Epidermal melanocyte (primary cell): ENCODE measurements at regions not wholly inside any gene's neighbourhood (a gene's known extent, or its start where the extent isn't known, plus 50 kb on each side); places are given as distances from the start of the nearest gene placed in this dataset.

Experiments used
- DNase-seq: peaks from one replicate; pipeline ENCODE4 v3.0.0; 2011; ENCODE audit warnings: low spot score; ENCODE audit not compliant: insufficient read length

DNA sequence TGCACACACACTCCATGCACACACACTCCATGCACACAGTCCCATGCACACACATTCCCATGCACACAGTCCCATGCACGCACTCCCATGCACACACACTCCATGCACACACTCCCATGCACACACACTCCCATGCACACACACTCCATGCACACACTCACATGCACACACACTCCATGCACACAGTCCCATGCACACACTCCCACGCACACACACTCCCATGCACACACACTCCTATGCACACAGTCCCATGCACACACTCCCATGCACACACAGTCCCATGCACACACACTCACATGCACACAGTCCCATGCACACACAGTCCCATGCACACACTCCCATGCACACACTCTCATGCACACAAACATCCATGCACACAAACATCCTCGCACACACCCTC is 168.4 kb downstream of the TTLL2 start:
- DNase-seq, result no peak

DNA sequence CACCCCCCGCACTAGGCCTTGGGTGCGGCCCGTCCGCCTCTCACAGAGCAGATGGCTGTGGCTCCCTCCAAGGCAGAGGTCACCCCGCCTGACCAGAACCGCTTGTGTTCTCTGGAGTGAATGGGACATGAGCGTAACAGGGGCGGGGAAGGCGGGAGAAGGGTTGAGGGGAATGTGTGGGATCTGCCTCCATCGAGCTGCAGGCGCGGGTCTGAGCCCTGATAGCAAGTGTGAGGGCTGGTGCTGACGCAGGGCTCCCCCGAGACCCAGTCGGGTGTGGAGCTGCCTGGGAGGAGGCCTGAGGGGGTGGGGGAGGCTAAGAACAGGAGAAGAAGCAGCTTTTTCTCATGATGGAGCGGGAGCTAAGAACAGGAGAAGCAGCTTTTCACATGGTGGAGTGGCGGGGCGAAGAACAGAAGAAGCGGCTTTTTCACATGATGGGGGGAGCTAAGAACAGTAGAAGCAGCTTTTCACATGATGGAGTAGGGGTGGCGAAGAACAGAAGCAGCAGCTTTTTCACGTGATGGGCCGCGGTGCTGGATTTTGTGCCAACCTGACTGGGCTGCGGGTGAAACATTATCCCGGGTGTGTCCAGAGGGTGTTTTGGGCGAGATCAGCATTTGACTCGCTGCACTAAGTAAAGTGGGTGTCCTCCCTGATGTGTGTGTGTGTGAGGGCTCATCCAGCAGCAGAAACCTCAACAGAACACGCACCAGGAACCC is 169.3 kb downstream of the TTLL2 start:
- DNase-seq, result no peak

DNA sequence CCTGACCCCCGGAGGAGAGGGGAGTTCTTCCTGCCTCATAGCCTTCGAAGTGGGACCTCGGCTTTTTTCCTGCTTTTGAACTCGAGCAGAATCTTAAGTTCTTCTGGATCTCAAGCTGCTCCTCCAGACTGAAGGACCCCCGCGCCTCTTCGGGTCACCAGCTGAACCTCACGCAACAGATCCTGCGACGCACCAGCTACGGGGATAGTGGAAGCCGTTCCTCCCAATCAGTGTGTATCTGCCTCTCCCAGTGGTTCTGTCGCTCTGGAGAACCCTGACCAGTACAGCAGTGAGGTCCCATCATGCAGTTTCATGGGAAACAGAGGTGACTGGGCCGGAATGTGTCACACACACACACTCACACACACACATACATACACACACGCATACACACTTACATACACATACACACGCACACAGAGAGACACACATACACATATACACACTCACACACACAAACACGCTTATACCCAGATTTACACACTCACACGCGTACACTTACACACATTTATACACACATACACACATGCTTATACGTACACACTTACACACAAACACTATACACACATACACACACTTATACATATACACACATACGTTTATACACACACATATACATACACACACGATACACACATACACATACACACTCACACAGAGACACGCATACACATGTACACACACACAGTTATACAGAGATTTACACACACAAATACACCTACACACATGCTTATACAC is 170.0 kb downstream of the TTLL2 start:
- no peak for DNase-seq

DNA sequence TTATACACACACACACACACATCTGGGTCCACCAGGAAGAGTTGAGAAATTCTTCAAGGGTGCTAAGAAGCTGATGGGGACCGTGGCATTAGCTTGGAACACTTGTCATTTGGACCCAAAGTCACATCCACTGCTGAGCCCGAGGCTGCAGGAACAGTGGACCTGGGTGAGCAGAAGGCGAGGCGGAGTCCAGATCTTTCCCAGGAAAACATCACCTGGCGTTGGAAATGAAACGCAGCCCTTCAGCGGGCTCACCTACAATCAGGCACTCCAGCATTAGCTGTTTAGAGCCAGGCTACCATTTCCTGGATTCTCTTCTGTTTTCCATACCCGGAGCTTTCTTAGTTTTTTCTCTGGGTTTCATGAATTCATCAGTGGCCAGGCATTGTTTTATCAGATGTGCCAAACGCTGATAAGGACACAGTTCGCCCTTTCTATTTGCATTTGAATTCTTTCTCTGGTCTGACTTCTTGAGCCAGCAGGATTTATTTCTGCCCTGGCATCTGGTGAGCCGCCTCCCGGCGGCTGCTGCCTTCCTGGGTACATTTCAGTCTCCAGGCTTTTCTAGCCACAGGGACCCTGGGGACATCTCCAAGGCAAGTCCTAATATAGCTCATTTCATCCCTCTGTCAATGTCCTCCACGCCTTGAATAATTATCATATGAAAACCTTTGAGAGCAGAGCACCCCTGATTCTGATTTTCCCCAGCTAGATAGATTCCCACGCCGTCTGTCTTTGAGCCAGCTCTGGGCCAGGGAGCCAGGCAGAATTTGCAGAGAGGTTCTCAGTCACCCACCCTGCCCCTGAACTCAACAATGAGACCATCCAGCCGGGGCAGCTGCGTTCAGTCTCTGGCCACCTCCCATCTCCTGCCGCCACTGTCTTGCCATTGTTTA is 170.9 kb downstream of the TTLL2 start:
- no peak for DNase-seq

DNA sequence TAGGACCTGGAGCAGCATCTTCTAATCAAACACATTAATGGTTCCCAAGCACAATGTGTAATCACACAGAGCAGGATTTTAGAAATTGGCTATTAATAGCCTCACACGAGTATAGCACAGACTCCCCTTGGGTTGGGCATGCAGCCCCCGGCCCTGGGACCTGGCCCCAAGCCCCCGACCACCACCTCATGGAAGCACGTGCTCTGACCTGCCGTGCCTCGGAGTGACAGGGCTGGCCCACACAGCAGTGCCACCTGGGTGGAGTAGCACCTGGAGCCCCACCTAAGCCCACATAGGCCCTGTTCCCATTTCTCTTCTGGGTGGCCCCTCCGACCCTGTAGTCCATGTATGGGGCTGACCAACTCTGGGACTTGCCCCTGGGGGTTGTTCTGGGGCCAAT is 171.8 kb downstream of the TTLL2 start:
- DNase-seq, result no peak

DNA sequence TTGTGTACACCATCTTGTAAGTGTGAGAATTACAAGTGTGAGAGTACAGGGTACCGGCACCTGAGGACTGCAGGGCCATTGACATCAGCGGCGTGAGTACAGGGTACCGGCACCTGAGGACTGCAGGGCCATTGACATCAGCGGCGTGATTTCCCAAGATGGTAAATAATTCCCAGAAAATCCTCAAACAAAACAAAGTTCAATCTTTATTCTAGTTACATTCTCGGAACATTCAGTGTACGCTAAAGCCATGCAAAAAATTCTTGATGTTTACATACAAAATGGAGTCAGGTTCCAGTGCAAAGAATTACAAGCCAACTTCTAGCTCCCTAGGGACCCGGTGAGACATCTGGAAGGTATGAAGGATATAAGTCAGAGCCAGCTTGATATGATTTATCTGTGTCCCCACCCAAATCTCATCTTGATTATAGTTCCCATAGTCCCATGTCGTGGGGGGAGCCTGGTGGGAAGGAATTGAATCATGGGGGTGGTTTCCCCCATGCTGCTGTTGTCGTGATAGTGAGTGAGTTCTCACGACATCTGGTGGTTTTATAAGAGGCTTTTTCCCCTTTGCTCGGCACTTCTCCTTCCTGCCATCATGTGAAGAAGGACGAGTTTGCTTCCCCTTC is 172.7 kb downstream of the TTLL2 start:
- DNase-seq, result no peak

DNA sequence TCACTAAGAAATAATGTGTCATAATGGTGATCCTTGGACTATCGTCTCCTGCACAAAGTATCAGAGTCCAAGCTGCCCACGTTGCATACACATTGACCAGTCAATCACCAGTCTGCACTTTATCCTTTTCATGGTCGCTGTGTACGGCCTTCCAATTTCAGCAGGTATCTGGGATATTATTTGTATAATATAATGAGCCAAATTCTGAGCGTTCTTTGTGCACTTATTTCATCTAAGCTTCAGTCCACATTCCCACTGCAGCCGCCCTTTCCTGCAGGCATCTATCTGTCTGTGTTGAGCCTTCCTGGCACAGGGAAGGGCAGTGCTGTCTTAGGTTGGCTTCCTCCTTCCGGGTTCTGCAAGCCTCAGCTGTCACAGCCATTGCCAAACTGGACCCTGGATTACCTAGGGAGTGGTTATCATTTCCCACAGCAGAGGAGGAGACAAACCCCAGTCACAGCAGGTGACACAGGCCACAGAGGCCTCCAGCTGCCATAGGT is 174.3 kb downstream of the TTLL2 start:
- DNase-seq, result no peak

DNA sequence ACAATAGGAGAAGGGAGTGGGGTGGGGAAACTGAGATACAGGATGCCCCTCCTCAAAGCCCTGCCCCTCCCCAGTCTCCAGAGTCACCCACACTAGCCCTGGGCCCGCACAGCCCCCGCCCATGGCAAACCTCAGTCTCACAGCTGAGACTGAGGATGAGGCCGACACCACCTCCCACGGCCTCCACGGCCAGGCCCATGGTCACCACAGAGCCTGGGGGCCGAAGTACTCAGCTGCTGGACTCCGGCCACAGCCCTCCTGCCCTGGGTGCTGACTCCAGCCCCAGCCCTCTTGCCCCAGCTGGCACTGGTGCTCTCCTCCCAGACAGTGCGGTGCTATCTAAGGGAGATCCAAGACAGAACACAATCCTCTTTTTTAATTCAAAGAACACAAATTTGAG is 176.1 kb downstream of the TTLL2 start:
- DNase-seq, result no peak

DNA sequence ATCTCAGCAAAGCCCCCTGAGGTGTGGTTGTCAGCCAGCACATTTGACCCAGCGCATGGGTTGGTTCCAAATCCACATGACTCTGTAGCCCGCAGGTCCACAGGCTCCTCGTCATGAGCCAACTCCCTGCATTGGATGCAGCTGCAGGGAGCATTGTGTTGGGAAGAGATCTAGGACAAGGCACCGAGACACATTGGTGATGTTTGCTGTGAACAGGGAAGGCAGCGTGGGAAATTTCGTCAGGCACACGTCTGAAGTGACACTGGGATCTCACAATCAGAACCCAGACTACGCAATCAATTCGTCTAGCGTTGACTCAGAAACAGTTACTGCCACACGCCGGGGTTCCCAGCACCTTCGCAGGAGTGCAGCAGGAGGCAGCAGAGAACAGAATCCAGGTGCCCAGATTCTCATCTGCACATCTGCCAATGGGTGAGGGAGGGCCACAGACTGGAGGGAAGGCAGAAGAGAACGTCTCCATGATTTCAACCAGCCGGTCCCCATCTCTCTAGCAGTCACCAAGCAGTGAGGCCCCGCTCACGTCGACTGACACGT is 177.0 kb downstream of the TTLL2 start:
- no peak for DNase-seq

DNA sequence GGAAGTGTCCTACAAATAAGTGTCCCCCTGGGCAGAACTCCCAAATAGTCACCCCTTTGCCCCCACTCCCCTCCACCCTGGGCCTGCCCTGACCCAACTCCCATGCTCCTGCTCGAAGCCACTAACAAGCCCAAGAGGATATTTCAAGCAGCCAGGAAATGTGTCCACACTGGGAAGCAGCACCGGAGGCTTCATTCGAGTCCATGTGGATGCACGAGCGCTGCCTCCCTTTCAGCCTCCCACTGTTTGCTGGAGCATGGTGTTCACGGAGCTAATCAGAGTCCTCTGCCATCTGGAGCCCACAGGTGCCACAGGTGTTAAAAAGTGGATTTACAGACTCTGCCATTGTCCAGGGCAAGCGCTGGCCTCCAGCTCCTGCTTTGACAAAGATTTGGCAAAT is 177.6 kb downstream of the TTLL2 start:
- no peak for DNase-seq

DNA sequence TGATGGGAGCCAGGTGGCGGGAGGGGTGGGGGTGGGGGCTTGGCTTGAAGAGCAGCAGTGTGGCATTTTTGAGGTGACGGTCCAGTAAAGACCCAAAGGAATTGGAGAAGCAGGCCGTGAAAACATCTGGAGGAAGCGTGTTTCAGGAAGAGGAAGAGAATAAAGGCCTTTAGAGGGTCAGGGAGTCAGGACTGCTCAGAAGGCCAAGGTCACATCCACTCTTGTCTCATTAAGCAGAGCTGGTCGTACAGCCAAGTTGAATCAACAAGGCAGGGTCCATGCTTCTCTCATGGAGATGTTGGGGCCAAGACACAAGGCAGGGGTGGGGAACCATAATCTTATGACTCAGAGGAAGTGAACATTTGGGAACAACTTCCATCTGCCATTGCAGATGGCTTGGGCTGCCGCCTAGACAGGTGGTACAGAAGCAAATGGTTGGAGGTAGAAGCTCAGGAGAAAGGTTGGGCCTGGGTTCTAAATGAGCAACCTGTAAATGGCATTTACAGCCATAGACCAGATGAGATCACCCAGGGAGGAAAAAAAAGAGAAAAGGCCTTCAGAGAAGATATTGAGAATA is 179.6 kb downstream of the TTLL2 start:
- DNase-seq, result no peak

DNA sequence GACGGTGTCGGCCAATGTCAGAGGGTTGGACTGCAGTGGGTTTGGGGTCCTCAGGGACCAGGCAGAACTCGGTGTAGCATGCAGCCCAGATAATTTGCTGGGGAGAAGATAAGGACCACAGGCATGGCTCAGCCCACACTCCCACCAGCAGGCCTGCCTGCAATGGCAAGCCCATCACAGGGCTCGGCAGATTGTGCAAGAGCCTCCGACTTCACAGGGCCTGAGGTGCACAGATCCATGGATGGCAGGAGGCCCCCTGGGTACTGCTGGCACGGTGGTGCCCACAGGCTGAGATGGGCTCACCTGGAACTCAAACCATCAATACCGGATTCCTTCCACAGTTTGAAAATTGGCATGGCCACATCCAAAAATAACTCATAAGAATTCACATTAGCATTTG is 180.3 kb downstream of the TTLL2 start:
- no peak for DNase-seq

DNA sequence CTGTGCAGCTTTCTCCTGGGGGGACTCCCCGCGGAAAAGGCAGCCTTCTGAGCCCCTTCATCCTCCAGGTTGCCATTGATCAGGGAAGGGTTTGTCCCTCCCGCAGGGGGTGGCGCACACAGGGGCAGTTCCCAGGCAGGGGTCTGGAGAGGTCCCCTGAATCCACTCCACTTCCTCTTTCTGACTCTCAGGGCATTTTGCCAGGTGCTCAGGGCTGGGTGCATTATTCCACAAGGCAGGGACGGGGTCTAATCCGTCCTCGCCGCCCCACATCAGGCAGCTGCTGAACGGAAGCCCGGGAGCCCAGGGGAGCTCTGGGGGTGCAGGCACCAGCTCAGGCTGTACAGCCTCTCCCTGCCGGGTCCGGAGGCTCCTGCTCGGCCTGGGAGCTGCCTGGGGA is 180.9 kb downstream of the TTLL2 start:
- DNase-seq, result no peak

DNA sequence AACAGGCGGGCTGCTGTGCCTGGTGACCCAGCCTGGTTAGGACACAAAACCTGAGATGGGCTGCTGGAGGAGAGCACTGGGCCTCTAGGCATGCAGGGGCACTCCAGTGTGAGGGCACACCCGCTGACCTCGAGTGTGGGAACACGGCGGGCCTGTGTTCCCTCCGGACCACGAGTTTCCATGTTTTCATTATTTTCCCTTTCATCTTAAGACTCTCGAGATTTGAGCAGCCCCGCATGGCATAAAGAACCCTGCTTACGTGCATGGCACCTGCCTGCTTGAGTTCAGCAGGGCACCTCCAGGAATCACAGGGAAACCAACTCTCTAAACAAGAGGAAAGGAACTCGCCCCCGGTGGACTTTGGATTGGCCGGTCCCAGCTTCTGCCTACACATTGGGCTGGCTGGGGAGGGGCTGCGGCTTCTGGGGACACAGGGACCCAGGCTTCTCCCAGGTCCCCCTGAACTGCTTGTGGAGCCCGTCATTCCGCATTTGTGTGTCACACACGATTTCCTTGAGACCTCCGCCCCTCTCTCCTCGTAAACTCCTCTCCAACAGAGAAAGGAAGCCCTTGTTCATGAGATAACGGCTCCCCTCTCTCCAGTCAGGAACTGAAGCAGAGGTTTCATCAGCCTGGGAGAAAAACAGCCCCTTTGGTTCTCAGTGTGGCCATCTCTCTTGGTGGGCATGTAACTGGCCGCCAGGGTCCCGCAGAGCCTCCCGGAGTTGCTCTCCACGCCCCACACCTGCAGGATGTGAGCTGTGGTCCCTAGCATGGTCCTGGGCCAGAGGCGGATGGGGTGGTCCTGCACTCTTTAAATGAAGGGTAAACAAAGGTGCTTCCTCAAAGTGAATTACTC is 181.8 kb downstream of the TTLL2 start:
- no peak for DNase-seq

DNA sequence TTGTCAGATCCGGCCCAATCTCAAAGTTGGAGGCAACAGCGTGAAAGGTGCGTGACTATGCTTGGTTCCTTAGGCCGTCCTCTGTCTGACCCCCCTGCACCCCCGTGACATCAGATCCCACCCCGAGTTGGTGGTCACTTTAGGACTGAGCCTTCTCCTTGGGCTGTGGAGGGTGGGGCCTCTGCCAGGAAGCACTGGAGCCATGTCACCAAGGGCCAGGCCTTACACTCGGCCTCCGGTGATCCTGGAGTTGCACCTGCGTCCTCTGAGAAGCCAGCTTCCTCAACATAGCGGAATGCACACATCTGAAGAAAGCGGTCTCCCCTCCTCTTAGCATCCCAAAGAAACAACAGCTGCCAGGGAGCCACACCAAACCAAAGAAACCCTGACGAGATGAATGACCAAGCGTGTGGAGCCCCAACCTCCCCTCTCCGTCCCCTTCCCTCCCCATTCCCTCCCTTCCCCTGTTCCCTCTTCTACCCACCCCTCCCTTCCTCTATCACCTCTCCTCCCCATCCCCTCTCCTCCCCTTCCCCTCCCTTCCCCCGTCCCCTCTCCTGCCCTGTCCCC is 182.6 kb downstream of the TTLL2 start:
- DNase-seq, result no peak

DNA sequence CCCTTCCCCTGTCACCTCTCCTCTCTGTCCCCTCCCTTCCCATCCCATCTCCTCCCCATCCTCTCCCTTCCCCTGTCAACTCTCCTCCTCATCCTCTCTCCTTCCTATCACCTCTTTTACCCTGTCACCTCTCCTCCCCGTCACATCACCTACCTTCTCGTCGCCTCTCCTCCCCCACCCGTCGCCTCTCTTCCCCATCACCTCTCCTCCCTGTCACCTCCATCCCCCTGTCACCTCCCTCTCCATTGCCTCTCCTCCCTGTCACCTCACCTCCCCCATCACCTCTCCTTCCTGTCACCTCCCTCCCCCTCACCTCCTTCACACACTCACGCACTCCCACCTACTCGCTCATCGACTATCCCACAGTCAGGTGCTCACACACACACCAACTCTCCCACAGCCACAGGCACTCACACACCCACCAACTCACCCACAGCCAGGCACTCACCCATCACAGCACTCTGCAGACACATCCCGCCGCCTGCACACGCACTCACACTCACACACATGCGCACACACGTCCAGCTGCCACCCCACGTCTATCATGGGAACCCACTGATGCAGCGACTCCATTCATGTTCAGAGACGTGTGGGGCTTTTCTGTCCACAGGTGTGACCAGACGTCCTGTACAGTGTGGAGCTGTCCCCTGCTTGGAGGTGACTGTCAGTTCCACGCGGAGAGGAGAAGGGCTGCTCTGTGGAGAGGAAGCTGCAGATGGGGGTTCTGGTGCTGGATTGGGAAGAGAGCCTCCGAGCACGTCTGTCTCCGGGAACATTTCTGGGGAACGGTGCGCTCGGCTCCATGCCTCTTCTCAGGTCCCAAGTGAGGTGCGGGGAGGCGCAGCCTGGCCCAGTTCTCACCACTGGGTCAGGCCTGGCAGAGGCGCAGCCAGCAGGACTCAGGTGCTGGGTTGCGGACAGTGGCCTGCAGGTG is 184.3 kb downstream of the TTLL2 start:
- no peak for DNase-seq

DNA sequence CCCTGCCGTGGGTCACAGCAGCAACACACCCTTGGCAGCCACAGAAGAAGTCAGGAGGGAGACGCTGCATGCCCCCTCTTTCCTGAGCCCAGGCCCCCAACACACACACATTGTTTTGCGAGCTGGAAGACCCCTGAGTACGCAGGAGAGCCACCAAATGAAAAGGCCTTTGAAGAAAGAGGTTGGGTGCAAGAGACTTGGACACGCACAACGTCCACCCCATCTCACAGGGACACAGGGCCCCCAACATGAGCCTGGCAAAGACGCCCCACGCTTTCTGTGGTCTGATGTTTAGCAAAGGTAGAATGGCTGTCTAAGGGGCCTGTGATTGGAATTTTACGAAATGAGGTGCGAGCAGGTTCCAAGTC is 185.0 kb downstream of the TTLL2 start:
- no peak for DNase-seq

DNA sequence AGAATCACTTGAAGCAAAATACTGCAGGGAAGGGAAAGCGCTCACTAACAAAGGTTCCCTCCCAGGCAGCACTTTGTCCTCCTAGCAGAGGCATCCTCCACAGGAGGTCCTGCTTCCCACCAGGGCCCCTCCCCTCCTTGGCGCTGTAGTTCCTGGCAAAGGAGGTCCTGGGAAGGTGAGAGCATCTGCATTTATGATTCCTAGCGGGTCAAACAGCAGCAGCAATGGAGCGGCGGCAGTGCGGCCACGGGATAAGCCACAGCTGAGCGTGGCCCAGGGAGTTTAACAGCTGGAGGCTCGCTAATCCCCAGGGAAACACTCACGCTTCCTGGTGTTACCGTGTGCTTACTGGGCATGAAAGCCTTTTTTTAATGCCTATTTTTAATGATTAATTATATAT is 185.8 kb downstream of the TTLL2 start:
- no peak for DNase-seq
